ENCODE measurements at regions not wholly inside any gene's neighbourhood (a gene's known extent, or its start where the extent isn't known, plus 50 kb on each side); places are given as distances from the start of the nearest gene placed in this dataset.

GRCh38 chr6:143596866-143597265 lies 80.9 kb upstream of the PHACTR2 start:
- DNase-seq (ENCODE audit: low spot score), result peak; percentile 84
- intact Hi-C loops (cut with DNase I), result no loop called here

GRCh38 chr6:143595251-143596036 lies 82.3 kb upstream of the PHACTR2 start:
- intact Hi-C loops (cut with DNase I), result no loop called here
- peak; percentile 3 for DNase-seq (ENCODE audit: low spot score)

GRCh38 chr6:143594647-143595046 lies 83.1 kb upstream of the PHACTR2 start:
- intact Hi-C loops (cut with DNase I), result no loop called here
- peak; percentile 10 for DNase-seq (ENCODE audit: low spot score)

GRCh38 chr6:143592335-143592734 lies 80.8 kb upstream of the FUCA2 start:
- DNase-seq (ENCODE audit: low spot score), result no peak
- intact Hi-C loops (cut with DNase I), result no loop called here

GRCh38 chr6:143591441-143591840 lies 79.9 kb upstream of the FUCA2 start:
- intact Hi-C loops (cut with DNase I), result no loop called here
- no peak for DNase-seq (ENCODE audit: low spot score)

- intact Hi-C loops (cut with DNase I), result loop anchor here (10.0 kb wide), 2 partner anchors 86 to 156 kb away; partner anchors contain the start of gene PHACTR2 (in 1 of the 2)
- DNase-seq (ENCODE audit: low spot score), result peak; percentile 8
Observed at GRCh38 chr6:143589162-143589561, 77.6 kb upstream of the FUCA2 start.

GRCh38 chr6:143586557-143586956 lies 75.0 kb upstream of the FUCA2 start:
- DNase-seq (ENCODE audit: low spot score), result peak; percentile 14

GRCh38 chr6:143585716-143586115 lies 74.2 kb upstream of the FUCA2 start:
- no peak for DNase-seq (ENCODE audit: low spot score)
- intact Hi-C loops (cut with DNase I), result loop anchor here (10.0 kb wide), 2 partner anchors 89 to 159 kb away; partner anchors contain the start of gene PHACTR2 (in 1 of the 2)

More at GRCh38 chr6:143586557-143586956, 75.0 kb upstream of the FUCA2 start:
- intact Hi-C loops (cut with DNase I), result loop anchor here (10.0 kb wide), 2 partner anchors 88 to 158 kb away; partner anchors contain the start of gene PHACTR2 (in 1 of the 2)

GRCh38 chr6:143585241-143585640 lies 73.7 kb upstream of the FUCA2 start:
- peak; percentile 22 for DNase-seq (ENCODE audit: low spot score)
- intact Hi-C loops (cut with DNase I), result loop anchor here (10.0 kb wide), 2 partner anchors 90 to 160 kb away; partner anchors contain the start of gene PHACTR2 (in 1 of the 2)

GRCh38 chr6:143583542-143584327 lies 72.2 kb upstream of the FUCA2 start:
- no peak for DNase-seq (ENCODE audit: low spot score)
- intact Hi-C loops (cut with DNase I), result loop anchor here (10.0 kb wide), 2 partner anchors 91 to 161 kb away; partner anchors contain the start of gene PHACTR2 (in 1 of the 2)

- no peak for DNase-seq (ENCODE audit: low spot score)
- intact Hi-C loops (cut with DNase I), result loop anchor here (10.0 kb wide), 2 partner anchors 93 to 163 kb away; partner anchors contain the start of gene PHACTR2 (in 1 of the 2)
Observed at GRCh38 chr6:143581835-143582480, 70.4 kb upstream of the FUCA2 start.

- DNase-seq (ENCODE audit: low spot score), result peak; percentile 88
- intact Hi-C loops (cut with DNase I), result loop anchor here (5.0 to 10.0 kb wide), 5 partner anchors 95 to 433 kb away; partner anchors contain the start of genes LTV1 (in 1 of the 2), PHACTR2 (in 1 of the 2) and PLAGL1 (in 1 of the 2)
Observed at GRCh38 chr6:143579703-143580102, 68.2 kb upstream of the FUCA2 start.

GRCh38 chr6:143578054-143578453 lies 66.5 kb upstream of the FUCA2 start:
- intact Hi-C loops (cut with DNase I), result loop anchor here (5.0 to 10.0 kb wide), 3 partner anchors 267 to 434 kb away; partner anchors contain the start of genes LTV1 (in 1 of the 2) and PLAGL1 (in 1 of the 2)

GRCh38 chr6:143575901-143576426 lies 64.4 kb upstream of the FUCA2 start:
- intact Hi-C loops (cut with DNase I), result loop anchor here (5.0 to 10.0 kb wide), 3 partner anchors 269 to 436 kb away; partner anchors contain the start of genes LTV1 (in 1 of the 2) and PLAGL1 (in 1 of the 2)
- DNase-seq (ENCODE audit: low spot score), result no peak

More at GRCh38 chr6:143578054-143578453, 66.5 kb upstream of the FUCA2 start:
- no peak for DNase-seq (ENCODE audit: low spot score)

GRCh38 chr6:143575440-143575839 lies 63.9 kb upstream of the FUCA2 start:
- intact Hi-C loops (cut with DNase I), result loop anchor here (5.0 to 10.0 kb wide), 3 partner anchors 269 to 437 kb away; partner anchors contain the start of genes LTV1 (in 1 of the 2) and PLAGL1 (in 1 of the 2)
- DNase-seq (ENCODE audit: low spot score), result no peak

- DNase-seq (ENCODE audit: low spot score), result no peak
Observed at GRCh38 chr6:143570147-143570853, 58.8 kb upstream of the FUCA2 start.

GRCh38 chr6:143569040-143569439 lies 57.5 kb upstream of the FUCA2 start:
- DNase-seq (ENCODE audit: low spot score), result no peak
- intact Hi-C loops (cut with DNase I), result no loop called here

More at GRCh38 chr6:143570147-143570853, 58.8 kb upstream of the FUCA2 start:
- intact Hi-C loops (cut with DNase I), result loop anchor here in 1 of 2 donors (10.0 kb wide), 1 partner anchor 275 kb away; the partner anchor contains the start of gene LTV1
